Mesothelial cell of epicardium (in vitro differentiated cells): ENCODE measurements at regions not wholly inside any gene's neighbourhood (a gene's known extent, or its start where the extent isn't known, plus 50 kb on each side); places are given as distances from the start of the nearest gene placed in this dataset.

Experiments
- DNase-seq, 2 experiments: peaks; one replicate each; pipeline ENCODE4 v3.0.0; 2021; ENCODE audit warnings: low spot score in 2 of 2; ENCODE audit not compliant: unreplicated experiment in 2 of 2
- H3K27ac Mint-ChIP-seq: 2 replicates; pipeline ENCODE4 v1.8.0; 2021; ENCODE audit warnings: mixed read lengths
- H3K27me3 Mint-ChIP-seq: 2 replicates; pipeline ENCODE4 v1.8.0; 2021; ENCODE audit warnings: low read depth, mixed read lengths
- H3K36me3 Mint-ChIP-seq: 2 replicates; pipeline ENCODE4 v1.8.0; 2021; ENCODE audit warnings: mixed read lengths
- H3K4me1 Mint-ChIP-seq: 2 replicates; pipeline ENCODE4 v1.8.0; 2021; ENCODE audit warnings: mixed read lengths
- H3K4me3 Mint-ChIP-seq: 2 replicates; pipeline ENCODE4 v1.8.0; 2021; ENCODE audit warnings: mild to moderate bottlenecking, moderate library complexity, mixed read lengths
- H3K9me3 Mint-ChIP-seq: 2 replicates; pipeline ENCODE4 v1.8.0; 2021; ENCODE audit warnings: mixed read lengths
- TF ChIP-seq, protein P1 (sequence below): fragments of 200-600 bp; sonication (generic); IDR thresholded peaks from one replicate; pipeline ENCODE4 v1.5.0; 2021; ENCODE audit warnings: antibody characterized with exemption; ENCODE audit not compliant: unreplicated experiment

DNA sequence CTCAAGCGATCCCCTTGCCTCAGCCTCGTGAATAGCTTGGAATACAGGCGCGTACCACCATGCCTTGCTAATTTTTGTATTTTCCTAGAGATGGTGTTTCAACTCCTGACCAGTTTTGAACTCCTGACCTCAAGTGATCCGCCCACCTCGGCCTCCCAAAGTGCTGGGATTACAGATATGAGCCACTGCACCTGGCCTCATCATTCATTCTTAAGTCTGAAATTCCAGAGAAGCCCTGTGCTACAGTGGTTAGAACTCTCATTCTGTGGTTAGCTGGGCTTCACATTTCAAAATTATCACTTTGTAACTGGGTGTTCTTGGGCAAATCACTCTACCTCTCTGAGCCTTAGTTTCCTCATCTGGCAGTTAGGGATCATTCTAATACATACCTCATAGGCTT lies 86.1 kb upstream of the POU3F1 start:
- Mint-ChIP-seq H3K27me3 (peaks cover 48% of the 10 kb centered on the region), H3K4me1 (peaks cover 6% of the 10 kb centered on the region), H3K4me3 (no peak overlapping the region)

DNA sequence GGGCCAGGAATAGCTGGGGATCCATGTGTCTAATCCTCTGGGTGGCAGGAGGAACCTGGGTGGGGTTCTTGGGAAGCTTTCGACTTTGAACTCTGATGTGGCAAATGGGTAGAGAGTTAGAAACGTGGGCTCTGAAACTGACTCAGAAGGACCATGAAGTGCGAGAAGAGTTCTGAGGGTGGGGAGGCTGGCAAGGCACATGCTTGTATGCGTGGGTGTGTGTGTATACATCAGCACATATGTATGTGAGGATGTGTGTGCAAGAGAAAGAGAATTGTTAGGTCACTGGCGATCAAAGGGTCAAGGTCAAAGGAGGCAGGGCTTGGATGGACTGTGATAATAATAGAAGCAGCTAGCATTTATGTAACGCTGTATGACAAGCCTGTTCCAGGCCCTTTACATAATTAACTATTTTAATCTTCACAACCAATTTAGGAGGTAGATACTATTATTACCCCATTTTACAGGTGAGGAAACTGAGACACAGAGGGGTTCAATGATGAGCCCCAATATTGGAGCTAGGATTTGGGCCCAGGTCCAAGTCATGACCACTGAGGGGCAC lies 84.5 kb upstream of the POU3F1 start:
- H3K4me3 Mint-ChIP-seq: no peak overlapping the region
- no peak overlapping the region for H3K27ac Mint-ChIP-seq
- TF ChIP-seq, protein P1, sequence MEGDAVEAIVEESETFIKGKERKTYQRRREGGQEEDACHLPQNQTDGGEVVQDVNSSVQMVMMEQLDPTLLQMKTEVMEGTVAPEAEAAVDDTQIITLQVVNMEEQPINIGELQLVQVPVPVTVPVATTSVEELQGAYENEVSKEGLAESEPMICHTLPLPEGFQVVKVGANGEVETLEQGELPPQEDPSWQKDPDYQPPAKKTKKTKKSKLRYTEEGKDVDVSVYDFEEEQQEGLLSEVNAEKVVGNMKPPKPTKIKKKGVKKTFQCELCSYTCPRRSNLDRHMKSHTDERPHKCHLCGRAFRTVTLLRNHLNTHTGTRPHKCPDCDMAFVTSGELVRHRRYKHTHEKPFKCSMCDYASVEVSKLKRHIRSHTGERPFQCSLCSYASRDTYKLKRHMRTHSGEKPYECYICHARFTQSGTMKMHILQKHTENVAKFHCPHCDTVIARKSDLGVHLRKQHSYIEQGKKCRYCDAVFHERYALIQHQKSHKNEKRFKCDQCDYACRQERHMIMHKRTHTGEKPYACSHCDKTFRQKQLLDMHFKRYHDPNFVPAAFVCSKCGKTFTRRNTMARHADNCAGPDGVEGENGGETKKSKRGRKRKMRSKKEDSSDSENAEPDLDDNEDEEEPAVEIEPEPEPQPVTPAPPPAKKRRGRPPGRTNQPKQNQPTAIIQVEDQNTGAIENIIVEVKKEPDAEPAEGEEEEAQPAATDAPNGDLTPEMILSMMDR: no peak
- H3K27me3 Mint-ChIP-seq: peaks cover 44% of the 10 kb centered on the region
- H3K4me1 Mint-ChIP-seq: peaks cover 12% of the 10 kb centered on the region
- no peak for DNase-seq
- no peaks in the 10 kb centered on the region for H3K9me3 Mint-ChIP-seq
- H3K36me3 Mint-ChIP-seq: no peaks in the 10 kb centered on the region

More for the DNA sequence above, 86.1 kb upstream of the POU3F1 start:
- TF ChIP-seq, protein P1: no peak
- no peak for DNase-seq
- Mint-ChIP-seq H3K36me3 (no peaks in the 10 kb centered on the region), H3K27ac (no peak overlapping the region), H3K9me3 (no peaks in the 10 kb centered on the region)

DNA sequence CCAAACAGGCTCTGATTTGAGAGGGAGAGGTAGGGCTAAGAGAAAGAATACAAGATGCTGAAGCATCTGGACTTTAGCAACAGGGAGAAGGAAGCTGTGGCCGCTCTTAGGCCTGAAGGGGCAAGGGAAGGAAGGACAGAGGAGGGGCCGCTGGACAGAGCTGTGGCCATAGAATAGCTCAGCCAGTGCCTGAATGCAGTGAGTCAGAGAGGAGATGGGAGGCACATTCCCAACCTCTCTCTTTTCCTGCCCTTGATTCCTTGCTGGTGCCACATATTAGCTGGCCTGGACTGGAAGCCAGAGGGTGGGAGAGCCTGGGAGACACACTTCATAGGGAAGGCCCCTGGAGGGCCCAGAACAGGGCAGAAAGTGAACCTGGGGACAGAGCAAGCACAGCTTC lies 83.4 kb upstream of the POU3F1 start:
- no peak overlapping the region for H3K27ac Mint-ChIP-seq

DNA sequence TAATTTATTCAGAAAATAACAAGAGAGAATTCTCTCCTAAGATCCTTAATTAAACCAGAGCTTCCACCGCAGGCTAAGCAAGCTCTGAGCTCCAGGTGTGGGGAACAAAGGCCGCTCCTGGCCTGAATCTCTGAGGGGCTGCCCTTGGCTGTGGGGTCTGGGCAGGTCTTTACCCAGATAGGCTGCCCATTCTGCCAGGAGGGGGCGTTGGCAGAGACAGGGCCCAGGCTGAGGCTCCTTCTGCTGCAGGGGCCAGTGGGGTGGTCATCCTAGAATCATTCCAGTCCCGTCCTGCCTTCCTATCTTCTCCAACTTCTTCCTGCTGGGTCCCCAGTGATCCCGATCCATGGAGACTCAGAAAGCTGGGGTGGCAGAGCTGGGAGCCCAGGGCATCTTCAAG lies 82.9 kb upstream of the POU3F1 start:
- no peaks in the 10 kb centered on the region for H3K36me3 Mint-ChIP-seq
- H3K4me1 Mint-ChIP-seq: peaks cover 12% of the 10 kb centered on the region
- no peak overlapping the region for H3K4me3 Mint-ChIP-seq
- no peak overlapping the region for H3K27ac Mint-ChIP-seq
- DNase-seq: no peak
- TF ChIP-seq, protein P1: no peak
- H3K9me3 Mint-ChIP-seq: no peaks in the 10 kb centered on the region
- peaks cover 43% of the 10 kb centered on the region for H3K27me3 Mint-ChIP-seq

More for the DNA sequence above, 83.4 kb upstream of the POU3F1 start:
- H3K9me3 Mint-ChIP-seq: no peaks in the 10 kb centered on the region
- TF ChIP-seq, protein P1: no peak
- peaks cover 12% of the 10 kb centered on the region for H3K4me1 Mint-ChIP-seq
- H3K4me3 Mint-ChIP-seq: no peak overlapping the region
- DNase-seq: no peak
- peaks cover 43% of the 10 kb centered on the region for H3K27me3 Mint-ChIP-seq
- no peaks in the 10 kb centered on the region for H3K36me3 Mint-ChIP-seq

DNA sequence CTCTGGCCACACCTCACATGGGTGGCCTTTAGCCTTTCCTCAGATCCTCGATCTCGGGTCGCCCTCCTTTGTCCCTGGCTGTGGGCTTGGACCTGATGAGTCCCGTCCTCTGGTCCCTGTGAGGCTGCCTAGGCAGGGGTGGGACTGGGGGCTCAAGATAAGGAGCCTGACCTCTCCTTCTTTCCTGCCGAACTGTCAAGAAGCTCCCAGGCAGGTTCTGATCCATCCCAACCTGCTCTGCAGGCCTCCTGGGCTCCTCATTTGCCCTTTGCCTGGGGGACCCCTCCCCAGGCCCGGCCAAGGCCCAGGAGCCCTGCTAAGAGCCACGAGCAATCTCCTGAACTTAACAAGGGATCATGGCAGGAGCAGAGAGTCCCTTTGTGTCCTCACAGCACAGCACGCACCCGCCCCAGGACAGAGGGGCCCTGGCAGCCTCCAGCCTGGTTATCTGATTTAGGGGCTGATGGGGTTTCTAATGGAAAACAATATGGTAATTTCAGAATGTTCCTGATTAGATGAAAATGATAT lies 82.4 kb upstream of the POU3F1 start:
- peaks cover 44% of the 10 kb centered on the region for H3K27me3 Mint-ChIP-seq
- DNase-seq: no peak

More for the DNA sequence above, 82.4 kb upstream of the POU3F1 start:
- Mint-ChIP-seq H3K4me1 (peaks cover 12% of the 10 kb centered on the region), H3K4me3 (no peak overlapping the region), H3K9me3 (no peaks in the 10 kb centered on the region), H3K36me3 (no peaks in the 10 kb centered on the region), H3K27ac (no peak overlapping the region)
- TF ChIP-seq, protein P1: no peak
